ENCODE measurements at regions not wholly inside any gene's neighbourhood (a gene's known extent, or its start where the extent isn't known, plus 50 kb on each side); places are given as distances from the start of the nearest gene placed in this dataset.
"Not testable (repeated sequence)": the region's sequence is repeated elsewhere in the genome, so short reads cannot be mapped to it uniquely, and the experiment has no call there.

DNA sequence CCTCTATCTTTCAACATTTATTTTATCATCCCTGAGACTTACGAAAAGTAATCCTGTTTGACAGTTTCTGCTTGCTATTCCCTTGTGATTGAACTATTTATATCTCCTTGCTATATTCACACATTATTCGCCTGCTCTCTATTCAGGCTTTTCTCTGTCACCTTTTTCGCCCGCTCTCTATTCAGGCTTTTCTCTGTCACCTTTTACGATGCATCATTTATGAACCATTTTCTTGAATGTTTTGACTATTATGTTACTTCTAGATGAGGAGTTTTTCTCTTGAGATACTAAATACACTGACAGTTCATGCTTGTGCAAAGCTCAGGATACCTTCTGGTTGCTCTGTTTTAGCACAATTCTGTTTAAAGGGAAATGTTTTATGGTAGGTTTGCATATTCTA lies 143.3 kb upstream of the VSTM2A start:
- no peak for DNase-seq

DNA sequence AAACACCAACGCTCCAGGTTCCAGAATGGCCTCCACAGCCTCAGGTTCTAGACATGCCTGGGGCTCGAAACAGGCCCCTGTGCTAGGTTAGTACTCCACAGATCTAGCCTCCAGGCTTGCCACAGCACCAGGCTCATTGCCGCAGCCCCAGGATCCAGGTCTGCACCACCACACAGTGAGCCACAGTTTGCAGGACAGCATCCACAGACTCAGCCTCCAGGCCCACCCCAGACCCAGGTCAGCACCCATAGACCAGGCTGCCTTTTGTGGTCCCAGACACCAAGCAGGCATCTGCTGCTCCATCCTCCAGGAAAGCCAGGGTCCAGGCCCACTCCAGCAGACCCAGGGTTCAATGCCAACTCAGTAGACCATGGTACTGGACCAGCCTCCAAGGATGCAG lies 132.3 kb upstream of the VSTM2A start:
- DNase-seq: no peak

DNA sequence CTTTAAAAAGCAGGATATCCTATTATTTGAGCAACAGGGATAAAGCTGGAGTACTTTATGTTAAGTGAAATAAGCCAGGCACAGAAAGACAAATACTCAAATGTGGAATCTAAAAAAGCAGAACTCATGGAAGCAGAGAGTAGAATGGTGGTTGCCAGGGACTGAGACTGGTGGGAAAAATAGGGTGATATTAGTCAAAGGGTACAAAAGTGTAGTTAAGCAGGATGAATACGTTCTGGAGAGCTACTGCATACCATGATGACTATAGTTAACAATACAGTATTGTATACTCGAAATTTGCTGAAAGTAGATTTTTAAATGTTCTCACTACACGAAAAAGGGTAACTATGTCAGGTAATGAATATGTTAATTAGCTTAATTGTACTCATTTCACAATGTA lies 125.5 kb upstream of the VSTM2A start:
- DNase-seq: no peak

DNA sequence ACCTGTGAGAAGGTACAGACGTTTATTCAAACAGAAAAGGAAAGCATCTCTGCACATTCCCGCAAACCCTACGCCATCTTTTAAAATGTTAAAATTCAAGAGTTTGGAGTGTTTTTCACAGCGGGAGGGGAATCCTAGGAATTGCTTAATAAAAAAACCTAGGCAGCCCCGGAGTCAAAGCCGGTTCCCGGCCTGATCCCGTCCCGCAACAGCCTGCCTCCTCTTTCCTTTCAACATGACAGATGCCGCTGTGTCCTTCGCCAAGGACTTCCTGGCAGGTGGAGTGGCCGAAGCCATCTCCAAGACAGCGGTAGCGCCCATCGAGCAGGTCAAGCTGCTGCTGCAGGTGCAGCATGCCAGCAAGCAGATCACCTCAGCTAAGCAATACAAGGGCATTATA lies 123.0 kb upstream of the VSTM2A start:
- no peak for DNase-seq

DNA sequence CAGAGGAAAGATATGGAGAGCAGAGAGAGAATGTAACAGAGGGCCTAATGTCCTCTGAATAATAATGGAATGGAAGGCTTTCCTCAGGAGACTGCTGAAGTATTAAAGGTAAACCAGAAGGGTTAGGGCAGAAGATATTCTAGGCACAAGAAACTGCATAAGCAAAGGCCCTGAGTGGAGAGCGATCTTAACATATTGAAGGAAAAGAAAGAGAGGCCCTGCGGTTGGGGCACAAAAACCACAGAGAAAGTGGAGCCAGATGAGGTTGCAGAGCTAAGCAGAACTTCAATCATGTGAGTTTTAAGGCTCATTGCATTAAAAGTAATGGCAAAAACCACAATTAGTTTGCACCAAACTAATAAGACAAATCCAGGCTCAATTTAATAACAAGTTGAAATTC lies 115.8 kb upstream of the VSTM2A start:
- no peak for DNase-seq

DNA sequence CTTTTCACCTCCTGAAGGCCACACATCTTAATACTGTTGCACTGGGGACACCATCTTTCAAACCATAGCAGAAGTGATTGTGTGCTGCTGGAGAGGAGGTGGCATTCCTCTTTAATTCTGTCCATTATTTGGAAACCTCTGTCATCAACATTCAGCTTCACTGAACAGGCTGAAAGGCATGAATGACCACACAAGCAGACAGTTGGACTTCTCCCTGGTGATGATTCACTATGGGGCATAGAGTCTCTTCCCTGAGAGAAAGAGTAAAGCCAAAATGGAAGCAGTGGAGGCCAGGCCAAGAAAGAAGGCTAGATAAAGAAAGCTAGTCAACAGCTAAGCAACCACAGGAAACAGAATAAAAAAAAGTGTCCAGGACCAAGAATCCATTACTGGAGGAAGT lies 113.1 kb upstream of the VSTM2A start:
- DNase-seq: no peak

DNA sequence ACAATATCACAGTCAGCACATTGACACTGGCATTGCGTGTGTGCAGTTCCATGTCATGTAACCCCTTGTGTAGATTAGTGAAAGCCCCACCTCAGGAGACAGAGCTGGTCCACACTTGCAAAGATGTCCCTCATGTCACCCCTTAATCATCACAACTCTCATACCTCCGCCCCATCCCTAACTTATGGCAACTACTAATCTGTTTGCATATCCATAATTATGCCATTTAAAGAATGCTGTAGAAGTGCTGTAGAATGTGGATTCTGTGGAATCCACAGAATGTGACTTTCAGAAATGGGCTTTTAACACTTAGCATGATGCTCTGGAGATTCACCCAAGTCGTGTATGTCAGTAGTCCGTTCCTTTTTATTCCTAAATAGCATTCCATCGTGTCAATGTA lies 102.8 kb upstream of the VSTM2A start:
- no peak for DNase-seq

DNA sequence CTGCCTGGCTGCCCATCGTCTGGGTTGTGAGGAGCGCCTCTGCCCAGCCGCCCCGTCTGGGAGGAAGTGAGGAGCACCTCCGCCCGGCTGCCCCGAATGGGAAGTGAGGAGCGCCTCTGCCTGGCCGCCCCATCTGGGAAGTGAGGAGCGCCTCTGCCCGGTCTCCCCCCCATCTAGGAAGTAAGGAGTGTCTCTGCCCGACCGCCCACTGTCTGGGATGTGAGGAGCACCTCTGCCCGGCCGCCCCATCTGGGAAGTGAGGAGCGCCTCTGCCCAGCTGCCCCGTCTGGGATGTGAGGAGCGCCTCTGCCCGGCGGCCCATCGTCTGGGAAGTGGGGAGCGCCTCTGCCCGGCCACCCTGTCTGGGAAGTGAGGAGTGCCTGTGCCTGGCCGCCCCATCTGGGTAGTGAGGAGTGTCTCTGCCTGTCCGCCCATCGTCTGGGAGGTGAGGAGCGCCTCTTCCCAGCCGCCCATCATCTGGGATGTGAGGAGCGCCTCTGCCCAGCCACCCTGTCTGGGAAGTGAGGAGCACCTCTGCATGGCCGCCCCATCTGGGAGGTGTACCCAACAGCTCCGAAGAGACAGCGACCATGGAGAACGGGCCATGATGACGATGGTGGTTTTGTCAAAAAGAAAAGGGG lies 98.0 kb upstream of the VSTM2A start:
- not testable (repeated sequence) for DNase-seq

DNA sequence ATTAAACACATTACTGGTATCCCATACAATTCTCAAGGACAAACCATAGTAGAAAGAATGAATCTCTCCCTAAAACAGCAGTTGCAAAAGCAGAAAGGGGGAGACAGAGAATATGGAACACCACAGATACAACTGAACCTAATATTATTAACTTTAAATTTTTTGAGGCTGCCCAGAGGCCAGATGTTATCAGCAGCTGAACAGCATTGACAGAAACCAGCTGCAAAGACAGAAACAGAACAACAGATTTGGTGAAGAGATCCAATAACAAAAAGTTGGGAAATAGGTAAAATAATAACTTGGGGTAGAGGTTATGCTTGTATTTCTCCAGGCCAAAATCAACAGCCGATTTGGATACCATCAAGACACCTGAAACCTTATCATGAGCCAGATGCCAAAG lies 89.0 kb upstream of the VSTM2A start:
- not testable (repeated sequence) for DNase-seq

DNA sequence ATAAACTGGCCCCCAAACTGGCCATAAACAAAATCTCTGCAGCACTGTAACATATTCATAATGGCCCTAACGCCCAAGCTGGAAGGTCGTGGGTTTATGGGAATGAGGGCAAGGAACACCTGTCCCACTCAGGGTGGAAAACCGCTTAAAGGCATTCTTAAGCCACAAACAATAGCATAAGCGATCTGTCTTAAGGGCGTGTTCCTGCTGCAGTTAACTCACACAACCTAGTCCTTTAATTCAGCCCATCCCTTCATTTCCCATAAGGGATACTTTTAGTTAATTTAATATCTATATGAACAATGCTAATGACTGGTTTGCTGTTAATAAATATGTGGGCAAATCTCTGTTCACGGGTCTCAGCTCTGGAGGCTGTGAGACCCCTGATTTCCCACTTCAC lies 87.5 kb upstream of the VSTM2A start:
- not testable (repeated sequence) for DNase-seq

DNA sequence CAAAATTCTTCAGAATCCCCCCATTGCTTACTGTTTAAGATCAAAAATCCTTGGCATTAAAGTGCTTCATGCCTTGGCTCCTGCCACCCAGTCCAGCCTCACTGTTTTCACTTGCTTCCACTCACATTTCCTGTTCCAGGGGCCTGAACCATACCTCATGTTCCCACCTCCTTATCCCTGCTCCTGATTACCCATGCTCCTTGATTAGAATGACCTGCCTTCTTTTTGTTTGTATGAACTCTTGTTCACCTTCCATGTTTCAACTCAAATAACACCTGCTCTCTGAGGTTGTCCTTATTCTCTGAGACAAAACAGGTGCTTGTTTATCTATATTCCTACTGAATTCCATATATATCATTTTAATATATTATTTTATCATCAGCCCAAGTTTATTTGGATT lies 77.1 kb upstream of the VSTM2A start:
- no peak for DNase-seq

DNA sequence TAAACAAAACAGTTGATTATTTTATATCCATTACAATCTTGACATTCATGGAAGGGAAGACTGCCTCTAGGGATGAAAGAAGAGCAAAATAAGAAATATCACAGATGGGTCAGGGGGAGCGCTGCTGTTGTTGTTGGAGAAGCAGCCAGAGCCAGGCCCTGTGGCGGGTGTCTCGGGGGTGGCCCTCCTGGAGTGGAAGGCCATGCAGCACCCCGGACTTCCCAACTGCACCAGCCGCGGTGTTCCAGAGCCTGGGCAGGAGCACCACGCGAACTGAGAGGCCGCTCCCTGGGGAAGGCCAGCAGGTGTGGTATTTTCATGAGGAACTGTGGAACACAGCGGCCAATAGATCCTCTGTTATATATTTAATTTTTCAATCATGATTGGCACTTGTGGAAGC lies 72.4 kb upstream of the VSTM2A start:
- DNase-seq: no peak

DNA sequence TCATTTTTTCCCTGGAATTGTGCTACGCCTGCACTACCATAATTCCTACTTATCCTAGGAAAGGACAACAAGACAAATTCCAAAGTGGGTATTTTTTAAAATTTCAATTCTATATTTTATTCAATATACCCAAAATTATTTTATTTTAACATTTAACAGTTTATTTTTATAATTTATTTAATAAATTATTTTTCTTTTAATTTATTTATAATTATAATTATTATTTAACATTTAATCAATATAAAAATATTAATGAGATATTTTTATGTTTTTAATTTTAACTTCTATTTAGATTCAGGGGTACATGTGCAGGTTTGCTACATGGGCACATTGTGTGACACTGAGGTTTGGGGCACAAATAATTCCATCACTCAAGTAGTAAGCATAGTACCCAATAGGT lies 65.6 kb upstream of the VSTM2A start:
- no peak for DNase-seq

DNA sequence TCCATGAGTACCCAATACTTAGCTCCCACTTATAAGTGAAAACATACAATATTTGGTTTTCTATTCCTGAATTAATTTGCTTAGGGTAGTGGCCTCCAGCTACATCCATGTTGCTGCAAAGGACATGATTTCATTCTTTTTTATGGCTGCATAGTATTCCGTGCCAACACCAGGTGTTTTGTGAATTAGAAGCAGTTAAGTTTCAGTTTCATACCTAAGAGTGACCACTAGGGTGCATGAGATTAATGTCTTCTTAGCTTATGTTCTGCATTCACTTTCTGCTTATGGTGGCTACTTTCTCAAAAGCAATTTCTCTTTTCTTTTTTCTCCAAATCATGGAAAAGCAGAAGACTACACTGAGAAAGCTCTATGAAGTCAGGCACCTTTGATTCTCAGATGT lies 65.1 kb upstream of the VSTM2A start:
- DNase-seq: no peak

DNA sequence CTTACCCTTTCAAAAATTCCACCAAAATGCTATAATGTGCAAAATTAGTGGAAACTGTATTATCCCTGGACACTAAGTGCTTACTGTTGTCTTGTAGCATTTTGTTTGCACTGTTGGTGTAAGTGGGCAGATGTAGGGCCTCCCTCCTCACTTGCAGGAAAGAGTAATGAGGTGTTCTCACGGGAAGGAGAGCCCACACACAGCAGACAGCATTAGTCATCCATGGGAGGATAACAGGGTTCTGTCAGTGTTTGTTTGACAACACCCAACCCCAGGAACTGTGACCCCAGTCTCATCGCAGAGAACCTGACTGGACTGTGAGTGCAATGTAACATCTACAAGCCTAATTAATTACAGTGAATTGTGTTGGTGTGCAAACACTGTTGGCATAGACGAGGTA lies 58.7 kb upstream of the VSTM2A start:
- no peak for DNase-seq

DNA sequence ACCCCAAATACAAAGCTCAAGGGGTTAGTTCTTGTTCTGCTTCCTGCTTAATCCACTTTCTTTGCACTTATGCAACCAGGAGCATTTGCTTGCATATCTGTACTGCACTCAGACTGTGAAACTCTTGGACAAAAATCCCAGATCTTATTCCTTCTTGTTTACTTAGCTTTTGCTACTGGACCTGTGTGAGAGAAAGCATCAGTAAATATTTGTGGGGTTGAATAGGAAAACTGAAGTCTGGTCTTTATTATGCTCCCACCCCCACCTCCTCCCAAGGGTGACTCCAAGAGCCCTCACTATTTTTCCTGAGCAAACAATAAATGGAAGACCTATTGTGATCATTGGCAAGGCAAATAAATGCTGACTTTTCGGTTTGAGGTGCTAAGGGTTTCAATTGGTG lies 57.1 kb upstream of the VSTM2A start:
- no peak for DNase-seq

All from NCI-H2171 (cell line).